ENCODE measurements at regions not wholly inside any gene's neighbourhood (a gene's known extent, or its start where the extent isn't known, plus 50 kb on each side); places are given as distances from the start of the nearest gene placed in this dataset.

DNA sequence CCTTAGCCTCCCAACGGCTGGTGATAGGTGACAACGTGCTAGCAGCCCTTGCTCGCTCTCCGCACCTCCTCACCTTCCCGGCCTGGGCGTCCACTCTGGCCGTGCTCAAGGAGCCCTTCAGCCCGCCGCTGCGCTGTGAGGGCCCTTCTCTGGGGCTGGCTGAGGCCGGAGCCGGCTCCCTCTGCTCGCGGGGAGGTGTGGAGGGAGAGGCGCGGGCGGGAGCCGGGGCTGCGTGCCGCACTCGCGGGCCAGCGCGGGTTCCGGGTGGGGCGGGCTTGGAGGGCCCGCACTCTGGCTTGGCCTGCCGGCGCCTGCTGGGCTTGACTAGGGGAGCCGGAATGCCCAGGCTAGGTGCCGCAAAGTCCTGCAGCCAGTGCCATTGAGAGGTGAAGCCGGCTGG, 131.1 kb downstream of the CCER1 start:
- no peak overlapping the region for H2BK120ac ChIP-seq (ENCODE audit: low read depth, low read length, poor library complexity, severe bottlenecking)
- Mint-ChIP-seq H3K4me3 (no peak overlapping the region), H3K9me3 (no peaks in the 10 kb centered on the region), H3K27me3 (ENCODE audit: low read depth) (no peaks in the 10 kb centered on the region), H3K4me1 (no peaks in the 10 kb centered on the region), H3K36me3 (ENCODE audit: insufficient read depth in 1 of 3, low read depth in 3 of 3) (no peaks in the 10 kb centered on the region; a peak in 1 of 7 replicates), H3K27ac (no peak overlapping the region)
- no peak overlapping the region for H2BK15ac ChIP-seq (ENCODE audit: low read depth, low read length)
- no peak overlapping the region for H4K8ac ChIP-seq (replicated peaks; ENCODE audit: insufficient read length, low read depth, low read length)
- no peak overlapping the region for H4K5ac ChIP-seq (ENCODE audit: insufficient read length, low read depth, low read length)
- no peaks in the 10 kb centered on the region for H3K27me3 ChIP-seq (ENCODE audit: insufficient read depth, low read length)
- H2AFZ ChIP-seq (ENCODE audit: low read length) = no peak overlapping the region
- no peak overlapping the region for H2BK5ac ChIP-seq (ENCODE audit: insufficient read length, low read length)
- H3K9ac ChIP-seq (ENCODE audit: extremely low read depth, insufficient read length, low read length) = no peak overlapping the region
- TF ChIP-seq, protein P1, sequence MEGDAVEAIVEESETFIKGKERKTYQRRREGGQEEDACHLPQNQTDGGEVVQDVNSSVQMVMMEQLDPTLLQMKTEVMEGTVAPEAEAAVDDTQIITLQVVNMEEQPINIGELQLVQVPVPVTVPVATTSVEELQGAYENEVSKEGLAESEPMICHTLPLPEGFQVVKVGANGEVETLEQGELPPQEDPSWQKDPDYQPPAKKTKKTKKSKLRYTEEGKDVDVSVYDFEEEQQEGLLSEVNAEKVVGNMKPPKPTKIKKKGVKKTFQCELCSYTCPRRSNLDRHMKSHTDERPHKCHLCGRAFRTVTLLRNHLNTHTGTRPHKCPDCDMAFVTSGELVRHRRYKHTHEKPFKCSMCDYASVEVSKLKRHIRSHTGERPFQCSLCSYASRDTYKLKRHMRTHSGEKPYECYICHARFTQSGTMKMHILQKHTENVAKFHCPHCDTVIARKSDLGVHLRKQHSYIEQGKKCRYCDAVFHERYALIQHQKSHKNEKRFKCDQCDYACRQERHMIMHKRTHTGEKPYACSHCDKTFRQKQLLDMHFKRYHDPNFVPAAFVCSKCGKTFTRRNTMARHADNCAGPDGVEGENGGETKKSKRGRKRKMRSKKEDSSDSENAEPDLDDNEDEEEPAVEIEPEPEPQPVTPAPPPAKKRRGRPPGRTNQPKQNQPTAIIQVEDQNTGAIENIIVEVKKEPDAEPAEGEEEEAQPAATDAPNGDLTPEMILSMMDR (conservative IDR thresholded peaks at IDR 0.05) = no peak
- H2BK20ac ChIP-seq (ENCODE audit: low read depth, low read length, poor library complexity, severe bottlenecking) = no peak overlapping the region
- no peaks in the 10 kb centered on the region for H3K23me2 ChIP-seq (ENCODE audit: insufficient read length, low read depth, low read length, poor library complexity, severe bottlenecking)
- no peak overlapping the region for H3K56ac ChIP-seq (ENCODE audit: insufficient read length, low read depth, low read length)
- no peak overlapping the region for H3T11ph ChIP-seq (ENCODE audit: low read length)
- no peak overlapping the region for H3K18ac ChIP-seq (ENCODE audit: insufficient read length, low read depth, low read length)
- H3K4me2 ChIP-seq (ENCODE audit: insufficient read depth, insufficient read length, low read length) = no peak overlapping the region
- WGBS (ENCODE audit: extremely low coverage, insufficient read length, low lambda C conversion rate) = no CpG with 5 or more reads among the region's 32 CpGs
- no peak overlapping the region for H3K23ac ChIP-seq (ENCODE audit: insufficient read length, low read depth, low read length)
- H3K79me2 ChIP-seq (ENCODE audit: insufficient read depth, low read length) = no peaks in the 10 kb centered on the region
- no peak overlapping the region for H4K91ac ChIP-seq (ENCODE audit: insufficient read length, low read depth, low read length)
- H2AK5ac ChIP-seq (ENCODE audit: insufficient read length, low read length) = no peak overlapping the region
- no peaks in the 10 kb centered on the region for H3K9me3 ChIP-seq (ENCODE audit: control insufficient read depth, low read depth, low read length)
- no peak overlapping the region for H2BK12ac ChIP-seq (ENCODE audit: insufficient read length, low read depth, low read length)
- no peaks in the 10 kb centered on the region for H4K20me1 ChIP-seq (ENCODE audit: control insufficient read depth, insufficient read depth, insufficient read length)
- H3K79me1 ChIP-seq (ENCODE audit: insufficient read depth, low read depth, low read length, poor library complexity, severe bottlenecking) = no peaks in the 10 kb centered on the region
- H3K14ac ChIP-seq (ENCODE audit: insufficient read depth, low read length) = no peak overlapping the region
- no peaks in the 10 kb centered on the region for H3K4me1 ChIP-seq (ENCODE audit: insufficient read depth, low read length)
- no peak overlapping the region for H3K4ac ChIP-seq (ENCODE audit: low read depth, low read length)
- no peak overlapping the region for H3K27ac ChIP-seq (ENCODE audit: insufficient read length, low read depth, low read length)
- DNase-seq = no peak

All from H9 (cell line).